ENCODE measurements at regions not wholly inside any gene's neighbourhood (a gene's known extent, or its start where the extent isn't known, plus 50 kb on each side); places are given as distances from the start of the nearest gene placed in this dataset.

GRCh38 chr11:120010775-120011174 is 127.1 kb downstream of the TRIM29 start:
- H4K20me1 ChIP-seq (replicated peaks; ENCODE audit: insufficient read depth), result no peaks in the 10 kb centered on the region
- H3K4me1 Mint-ChIP-seq, result peaks cover 8% of the 10 kb centered on the region
- H3K4me3 Mint-ChIP-seq, result no peak overlapping the region

GRCh38 chr11:120009938-120010337 is 128.0 kb downstream of the TRIM29 start:
- Mint-ChIP-seq H3K27me3 (ENCODE audit: insufficient read depth, low read depth, poor library complexity) (peaks cover 5% of the 10 kb centered on the region), H3K27ac (no peak overlapping the region), H3K9me3 (no peaks in the 10 kb centered on the region), H3K4me1 (peaks cover 8% of the 10 kb centered on the region), H3K36me3 (ENCODE audit: low read depth) (no peaks in the 10 kb centered on the region), H3K4me3 (no peak overlapping the region)
- no peaks in the 10 kb centered on the region; the same call in 1 of the 2 replicates for H3K4me1 ChIP-seq (ENCODE audit: insufficient read depth)
- H3F3A ChIP-seq (replicated peaks; ENCODE audit: low read depth), result no peaks in the 10 kb centered on the region
- H2AFZ ChIP-seq, result no peak overlapping the region
- no peaks in the 10 kb centered on the region for H4K20me1 ChIP-seq (replicated peaks; ENCODE audit: insufficient read depth)
- H3K27ac ChIP-seq (ENCODE audit: low read depth), result no peak overlapping the region
- no peak overlapping the region for H3K4me3 ChIP-seq
- no peaks in the 10 kb centered on the region for H3K27me3 ChIP-seq (ENCODE audit: insufficient read depth)
- ATAC-seq (no peak), DNase-seq (ENCODE audit: low spot score) (no peak)
- H3K36me3 ChIP-seq (ENCODE audit: insufficient read depth), result no peaks in the 10 kb centered on the region
- H3K79me2 ChIP-seq (replicated peaks; ENCODE audit: insufficient read depth), result no peaks in the 10 kb centered on the region
- no peak overlapping the region for H3K4me2 ChIP-seq
- no peaks in the 10 kb centered on the region for H3K9me2 ChIP-seq (ENCODE audit: insufficient read depth)
- TF ChIP-seq NANOG (IDR thresholded peaks at IDR 0.05; ENCODE audit: borderline replicate concordance), result no peak
- TF ChIP-seq ZNF462 (CRISPR knock-in tag; IDR thresholded peaks at IDR 0.05), result no peak
- TF ChIP-seq ZNF331 (CRISPR knock-in tag; IDR thresholded peaks at IDR 0.05; ENCODE audit: low read depth), result no peak
- TF ChIP-seq, protein P1, sequence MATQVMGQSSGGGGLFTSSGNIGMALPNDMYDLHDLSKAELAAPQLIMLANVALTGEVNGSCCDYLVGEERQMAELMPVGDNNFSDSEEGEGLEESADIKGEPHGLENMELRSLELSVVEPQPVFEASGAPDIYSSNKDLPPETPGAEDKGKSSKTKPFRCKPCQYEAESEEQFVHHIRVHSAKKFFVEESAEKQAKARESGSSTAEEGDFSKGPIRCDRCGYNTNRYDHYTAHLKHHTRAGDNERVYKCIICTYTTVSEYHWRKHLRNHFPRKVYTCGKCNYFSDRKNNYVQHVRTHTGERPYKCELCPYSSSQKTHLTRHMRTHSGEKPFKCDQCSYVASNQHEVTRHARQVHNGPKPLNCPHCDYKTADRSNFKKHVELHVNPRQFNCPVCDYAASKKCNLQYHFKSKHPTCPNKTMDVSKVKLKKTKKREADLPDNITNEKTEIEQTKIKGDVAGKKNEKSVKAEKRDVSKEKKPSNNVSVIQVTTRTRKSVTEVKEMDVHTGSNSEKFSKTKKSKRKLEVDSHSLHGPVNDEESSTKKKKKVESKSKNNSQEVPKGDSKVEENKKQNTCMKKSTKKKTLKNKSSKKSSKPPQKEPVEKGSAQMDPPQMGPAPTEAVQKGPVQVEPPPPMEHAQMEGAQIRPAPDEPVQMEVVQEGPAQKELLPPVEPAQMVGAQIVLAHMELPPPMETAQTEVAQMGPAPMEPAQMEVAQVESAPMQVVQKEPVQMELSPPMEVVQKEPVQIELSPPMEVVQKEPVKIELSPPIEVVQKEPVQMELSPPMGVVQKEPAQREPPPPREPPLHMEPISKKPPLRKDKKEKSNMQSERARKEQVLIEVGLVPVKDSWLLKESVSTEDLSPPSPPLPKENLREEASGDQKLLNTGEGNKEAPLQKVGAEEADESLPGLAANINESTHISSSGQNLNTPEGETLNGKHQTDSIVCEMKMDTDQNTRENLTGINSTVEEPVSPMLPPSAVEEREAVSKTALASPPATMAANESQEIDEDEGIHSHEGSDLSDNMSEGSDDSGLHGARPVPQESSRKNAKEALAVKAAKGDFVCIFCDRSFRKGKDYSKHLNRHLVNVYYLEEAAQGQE (IDR thresholded peaks at IDR 0.05; ENCODE audit: unreplicated experiment), result no peak
- TF ChIP-seq EZH2 (IDR thresholded peaks at IDR 0.05; ENCODE audit: low read depth, unreplicated experiment), result no peak
- no peak for TF ChIP-seq STAT1 (IDR thresholded peaks at IDR 0.05; ENCODE audit: unreplicated experiment)
- TF ChIP-seq CTCF (conservative IDR thresholded peaks at IDR 0.05; ENCODE audit: low read depth in 2 of 2), result no peak
- no peak for TF ChIP-seq JUNB (IDR thresholded peaks at IDR 0.05; ENCODE audit: unreplicated experiment)
- TF ChIP-seq POLR2AphosphoS5 (IDR thresholded peaks at IDR 0.05; ENCODE audit: low read depth), result no peak
- no peak for TF ChIP-seq ZNF114 (CRISPR knock-in tag; IDR thresholded peaks at IDR 0.05)

More at GRCh38 chr11:120010775-120011174, 127.1 kb downstream of the TRIM29 start:
- ATAC-seq, result no peak
- DNase-seq (ENCODE audit: low spot score), result no peak
- Histone ChIP-seq H3K4me1 (ENCODE audit: insufficient read depth) (no peaks in the 10 kb centered on the region; the same call in 1 of the 2 replicates), H3K79me2 (replicated peaks; ENCODE audit: insufficient read depth) (no peaks in the 10 kb centered on the region), H3K36me3 (ENCODE audit: insufficient read depth) (no peaks in the 10 kb centered on the region), H3K27ac (ENCODE audit: low read depth) (no peak overlapping the region), H3K4me2 (no peak overlapping the region), H3K4me3 (no peak overlapping the region), H3F3A (replicated peaks; ENCODE audit: low read depth) (no peaks in the 10 kb centered on the region), H2AFZ (no peak overlapping the region), H3K27me3 (ENCODE audit: insufficient read depth) (no peaks in the 10 kb centered on the region), H3K9me2 (ENCODE audit: insufficient read depth) (no peaks in the 10 kb centered on the region)
- Mint-ChIP-seq H3K36me3 (ENCODE audit: low read depth) (no peaks in the 10 kb centered on the region), H3K27me3 (ENCODE audit: insufficient read depth, low read depth, poor library complexity) (peaks cover 5% of the 10 kb centered on the region), H3K9me3 (no peaks in the 10 kb centered on the region), H3K27ac (no peak overlapping the region)
- TF ChIP-seq ZNF114 (CRISPR knock-in tag; IDR thresholded peaks at IDR 0.05) (no peak), JUNB (IDR thresholded peaks at IDR 0.05; ENCODE audit: unreplicated experiment) (no peak), ZNF331 (CRISPR knock-in tag; IDR thresholded peaks at IDR 0.05; ENCODE audit: low read depth) (no peak), EZH2 (IDR thresholded peaks at IDR 0.05; ENCODE audit: low read depth, unreplicated experiment) (no peak), POLR2AphosphoS5 (IDR thresholded peaks at IDR 0.05; ENCODE audit: low read depth) (no peak)
